Epidermal melanocyte (primary cell): ENCODE measurements at regions not wholly inside any gene's neighbourhood (a gene's known extent, or its start where the extent isn't known, plus 50 kb on each side); places are given as distances from the start of the nearest gene placed in this dataset.

Experiments
- DNase-seq: peaks from one replicate; pipeline ENCODE4 v3.0.0; 2011; ENCODE audit warnings: low spot score; ENCODE audit not compliant: insufficient read length

GRCh38 chr5:155954701-155955445 is 372.1 kb upstream of the SGCD start:
- DNase-seq = no peak

- no peak for DNase-seq
Observed at GRCh38 chr5:155957884-155958283, 369.1 kb upstream of the SGCD start.

- DNase-seq = no peak
Observed at GRCh38 chr5:155959082-155959481, 367.9 kb upstream of the SGCD start.

- DNase-seq = no peak
Observed at GRCh38 chr5:155960177-155960576, 366.8 kb upstream of the SGCD start.

GRCh38 chr5:155969537-155969936 is 357.4 kb upstream of the SGCD start:
- DNase-seq = no peak

GRCh38 chr5:155974369-155974768 is 352.6 kb upstream of the SGCD start:
- DNase-seq = no peak

- no peak for DNase-seq
Observed at GRCh38 chr5:155978850-155979249, 348.1 kb upstream of the SGCD start.

- DNase-seq = no peak
Observed at GRCh38 chr5:155982354-155982753, 344.6 kb upstream of the SGCD start.

- no peak for DNase-seq
Observed at GRCh38 chr5:155983954-155984353, 343.0 kb upstream of the SGCD start.

- DNase-seq = peak; percentile 33
Observed at GRCh38 chr5:155987265-155987810, 339.6 kb upstream of the SGCD start.

GRCh38 chr5:155989879-155990278 is 337.1 kb upstream of the SGCD start:
- no peak for DNase-seq

GRCh38 chr5:155996123-155996522 is 330.8 kb upstream of the SGCD start:
- no peak for DNase-seq

- no peak for DNase-seq
Observed at GRCh38 chr5:155998257-155998656, 328.7 kb upstream of the SGCD start.

GRCh38 chr5:156000115-156000514 is 326.8 kb upstream of the SGCD start:
- DNase-seq = no peak

GRCh38 chr5:156004754-156005153 is 322.2 kb upstream of the SGCD start:
- no peak for DNase-seq

- no peak for DNase-seq
Observed at GRCh38 chr5:156006026-156006647, 320.8 kb upstream of the SGCD start.

GRCh38 chr5:156008844-156009243 is 318.1 kb upstream of the SGCD start:
- no peak for DNase-seq

GRCh38 chr5:156009583-156009982 is 317.4 kb upstream of the SGCD start:
- no peak for DNase-seq

GRCh38 chr5:156015137-156015536 is 311.8 kb upstream of the SGCD start:
- DNase-seq = no peak

- no peak for DNase-seq
Observed at GRCh38 chr5:156019130-156019529, 307.8 kb upstream of the SGCD start.

- DNase-seq = no peak
Observed at GRCh38 chr5:156019571-156020180, 307.3 kb upstream of the SGCD start.

GRCh38 chr5:156020647-156021046 is 306.3 kb upstream of the SGCD start:
- DNase-seq = peak; percentile 24
